ENCODE measurements at regions not wholly inside any gene's neighbourhood (a gene's known extent, or its start where the extent isn't known, plus 50 kb on each side); places are given as distances from the start of the nearest gene placed in this dataset.

DNA sequence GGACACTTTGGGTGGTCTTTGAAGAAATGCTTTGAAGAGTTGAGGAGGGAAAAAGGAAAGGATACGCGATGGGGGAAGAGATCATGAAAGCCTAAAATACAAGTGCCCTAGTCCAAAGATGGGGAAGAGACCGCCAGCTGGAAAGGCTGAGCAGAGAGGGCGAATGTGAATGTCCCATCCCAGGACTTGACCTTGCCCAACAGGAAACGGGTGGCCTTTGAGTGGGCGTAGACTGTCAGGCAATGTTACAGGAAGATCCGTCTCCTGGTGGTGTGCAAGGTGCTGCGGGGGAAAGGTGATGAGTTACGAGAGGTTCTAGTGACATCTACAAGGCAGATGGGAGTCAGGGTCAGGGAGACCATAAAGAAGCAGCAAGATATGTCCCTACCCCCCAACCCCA, 55.0 kb upstream of the TBXT start:
- TF ChIP-seq, protein P1, sequence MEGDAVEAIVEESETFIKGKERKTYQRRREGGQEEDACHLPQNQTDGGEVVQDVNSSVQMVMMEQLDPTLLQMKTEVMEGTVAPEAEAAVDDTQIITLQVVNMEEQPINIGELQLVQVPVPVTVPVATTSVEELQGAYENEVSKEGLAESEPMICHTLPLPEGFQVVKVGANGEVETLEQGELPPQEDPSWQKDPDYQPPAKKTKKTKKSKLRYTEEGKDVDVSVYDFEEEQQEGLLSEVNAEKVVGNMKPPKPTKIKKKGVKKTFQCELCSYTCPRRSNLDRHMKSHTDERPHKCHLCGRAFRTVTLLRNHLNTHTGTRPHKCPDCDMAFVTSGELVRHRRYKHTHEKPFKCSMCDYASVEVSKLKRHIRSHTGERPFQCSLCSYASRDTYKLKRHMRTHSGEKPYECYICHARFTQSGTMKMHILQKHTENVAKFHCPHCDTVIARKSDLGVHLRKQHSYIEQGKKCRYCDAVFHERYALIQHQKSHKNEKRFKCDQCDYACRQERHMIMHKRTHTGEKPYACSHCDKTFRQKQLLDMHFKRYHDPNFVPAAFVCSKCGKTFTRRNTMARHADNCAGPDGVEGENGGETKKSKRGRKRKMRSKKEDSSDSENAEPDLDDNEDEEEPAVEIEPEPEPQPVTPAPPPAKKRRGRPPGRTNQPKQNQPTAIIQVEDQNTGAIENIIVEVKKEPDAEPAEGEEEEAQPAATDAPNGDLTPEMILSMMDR (IDR thresholded peaks at IDR 0.05; ENCODE audit: low read length): no peak
- TF ChIP-seq EZH2 (IDR thresholded peaks at IDR 0.05; ENCODE audit: borderline replicate concordance, low read length): no peak

Data from OCI-LY1 (cell line).